SU-DHL-6 (cell line): ENCODE measurements at regions not wholly inside any gene's neighbourhood (a gene's known extent, or its start where the extent isn't known, plus 50 kb on each side); places are given as distances from the start of the nearest gene placed in this dataset.

Experiments used
- CTCF ChIP-seq: fragments of 200-600 bp; sonication (generic); IDR thresholded peaks from one replicate; pipeline ENCODE4 v1.5.1; 2017; ENCODE audit warnings: antibody characterized with exemption, mild to moderate bottlenecking, low read length, moderate library complexity; ENCODE audit not compliant: insufficient read depth, poor library complexity, severe bottlenecking
- EZH2phosphoT487 ChIP-seq: fragments of 200-600 bp; sonication (generic), shearing (Covaris generic); conservative IDR thresholded peaks from 2 replicates; pipeline ENCODE4 v1.6.1; 2018; ENCODE audit warnings: mild to moderate bottlenecking, antibody characterized with exemption, low read length, moderate library complexity, mixed read lengths

- TF ChIP-seq CTCF (no peak), EZH2phosphoT487 (no peak)
Measured at GRCh38 chr6:9178071-9178470, 742.7 kb upstream of the SLC35B3 start.
